RWPE1 (cell line): ENCODE measurements at regions not wholly inside any gene's neighbourhood (a gene's known extent, or its start where the extent isn't known, plus 50 kb on each side); places are given as distances from the start of the nearest gene placed in this dataset.

Experiments used
- CTCF ChIA-PET: fragments of 350-600 bp; sonication (Branson Sonifier 250); formaldehyde crosslinking; extraction: SDS; loops from one replicate; lab custom pipeline; 2021; lab: Yijun Ruan, JAX
- POLR2A ChIA-PET: fragments of 400-600 bp; formaldehyde crosslinking; extraction: SDS; loops from one replicate; lab custom pipeline; 2020; ENCODE audit warnings: antibody characterized with exemption; ENCODE audit not compliant: low non-redundant PET; lab: Yijun Ruan, JAX
- DNase-seq: peaks from one replicate; pipeline ENCODE4 v3.0.0; 2012; ENCODE audit warnings: low spot score
- H3K27ac ChIP-seq: fragments of 450-650 bp; 2 replicates; pipeline ENCODE4 v1.5.1; 2017
- TF ChIP-seq, protein P1 (sequence below): fragments of 450-650 bp; conservative IDR thresholded peaks from 2 replicates; pipeline ENCODE4 v1.5.1; 2017; ENCODE audit warnings: low read depth, mild to moderate bottlenecking

DNA sequence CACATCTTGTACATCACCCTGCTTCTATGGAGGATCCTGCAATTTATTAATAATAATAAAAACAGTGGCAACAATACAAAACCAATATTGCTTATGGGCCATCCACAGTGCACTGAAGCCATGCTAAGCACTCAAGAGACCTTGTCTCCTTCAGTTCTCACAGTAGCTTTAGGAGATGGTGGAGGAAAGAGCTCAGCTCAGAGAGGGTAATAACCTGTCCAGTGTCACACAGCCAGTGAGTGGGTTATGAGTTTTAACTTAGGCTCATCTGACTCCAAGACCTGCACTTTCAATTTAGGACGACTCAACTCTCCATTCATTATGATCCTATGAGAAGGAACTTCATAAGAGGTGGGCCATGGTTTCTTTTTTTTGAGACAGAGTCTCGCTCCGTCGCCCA, 347.6 kb upstream of the RUNX1 start:
- TF ChIP-seq, protein P1, sequence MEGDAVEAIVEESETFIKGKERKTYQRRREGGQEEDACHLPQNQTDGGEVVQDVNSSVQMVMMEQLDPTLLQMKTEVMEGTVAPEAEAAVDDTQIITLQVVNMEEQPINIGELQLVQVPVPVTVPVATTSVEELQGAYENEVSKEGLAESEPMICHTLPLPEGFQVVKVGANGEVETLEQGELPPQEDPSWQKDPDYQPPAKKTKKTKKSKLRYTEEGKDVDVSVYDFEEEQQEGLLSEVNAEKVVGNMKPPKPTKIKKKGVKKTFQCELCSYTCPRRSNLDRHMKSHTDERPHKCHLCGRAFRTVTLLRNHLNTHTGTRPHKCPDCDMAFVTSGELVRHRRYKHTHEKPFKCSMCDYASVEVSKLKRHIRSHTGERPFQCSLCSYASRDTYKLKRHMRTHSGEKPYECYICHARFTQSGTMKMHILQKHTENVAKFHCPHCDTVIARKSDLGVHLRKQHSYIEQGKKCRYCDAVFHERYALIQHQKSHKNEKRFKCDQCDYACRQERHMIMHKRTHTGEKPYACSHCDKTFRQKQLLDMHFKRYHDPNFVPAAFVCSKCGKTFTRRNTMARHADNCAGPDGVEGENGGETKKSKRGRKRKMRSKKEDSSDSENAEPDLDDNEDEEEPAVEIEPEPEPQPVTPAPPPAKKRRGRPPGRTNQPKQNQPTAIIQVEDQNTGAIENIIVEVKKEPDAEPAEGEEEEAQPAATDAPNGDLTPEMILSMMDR = no peak
- H3K27ac ChIP-seq = no peak overlapping the region
- CTCF ChIA-PET = interaction anchor here (0.7 to 1.5 kb wide), 2 partner anchors 431 to 507 kb away, joined by 3 to 6 read pairs; no protein-coding TSS in a partner anchor
- DNase-seq = no peak
- POLR2A ChIA-PET = no interaction called here

DNA sequence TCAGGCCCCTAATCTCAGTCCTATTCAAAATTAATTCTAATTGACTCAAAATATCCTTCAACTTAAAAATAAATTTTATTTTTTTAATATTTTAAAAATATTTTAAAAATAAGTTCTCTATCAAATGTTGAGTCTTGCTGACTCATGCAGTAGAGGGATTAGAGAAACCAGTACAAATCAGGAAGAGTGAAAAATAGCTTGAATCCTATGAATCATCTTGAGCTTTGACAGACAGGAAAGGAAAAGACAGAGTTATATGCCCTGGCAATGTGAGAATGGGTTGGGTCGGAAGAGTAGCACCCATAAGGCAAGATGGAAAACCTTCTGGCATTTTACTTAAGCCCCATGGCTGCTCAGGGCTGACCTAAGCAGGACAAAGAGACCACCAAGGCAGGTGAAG, 346.6 kb upstream of the RUNX1 start:
- peak overlapping the region; percentile 78 for H3K27ac ChIP-seq
- DNase-seq = peak; percentile 65
- CTCF ChIA-PET = interaction anchor here (1.5 kb wide), 1 partner anchor 506 kb away, joined by 6 read pairs; no protein-coding TSS in a partner anchor
- TF ChIP-seq, protein P1 = no peak
- POLR2A ChIA-PET = no interaction called here

DNA sequence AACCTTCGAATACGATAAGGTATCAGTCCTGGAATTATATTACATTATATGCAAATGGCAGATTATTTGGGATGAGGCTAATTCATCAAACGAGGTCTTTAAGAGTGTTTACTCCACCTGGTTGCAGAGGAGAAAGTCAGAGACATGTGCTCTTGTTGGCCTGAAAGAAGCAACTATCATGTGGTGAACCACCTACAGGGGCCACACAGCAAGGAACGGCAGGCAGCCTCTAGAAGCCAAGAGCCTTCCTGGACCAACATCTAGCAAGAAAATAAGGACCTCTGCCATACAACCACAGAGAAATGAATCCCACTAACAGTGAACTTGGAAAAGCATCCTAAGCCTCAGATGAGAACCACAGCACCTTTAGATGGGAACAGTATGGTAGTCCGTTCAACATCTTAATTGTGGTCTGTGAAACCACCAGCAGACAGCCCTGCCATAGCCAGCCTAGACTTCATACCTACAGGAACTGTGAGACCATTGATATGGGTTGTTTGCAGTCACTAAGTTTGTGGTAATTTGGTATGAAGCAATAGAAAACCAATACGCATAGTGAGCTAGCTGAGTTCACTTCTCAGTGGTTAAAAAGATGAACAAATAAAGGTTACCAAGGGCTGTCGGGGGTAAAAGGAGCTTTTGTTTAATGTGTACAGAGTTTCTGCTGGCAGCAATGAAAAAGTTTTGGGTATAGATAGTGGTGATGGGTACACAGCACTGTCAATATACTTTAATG, 345.7 kb upstream of the RUNX1 start:
- TF ChIP-seq, protein P1 = no peak
- POLR2A ChIA-PET = no interaction called here
- CTCF ChIA-PET = no interaction called here
- no peak overlapping the region for H3K27ac ChIP-seq
- DNase-seq = no peak

DNA sequence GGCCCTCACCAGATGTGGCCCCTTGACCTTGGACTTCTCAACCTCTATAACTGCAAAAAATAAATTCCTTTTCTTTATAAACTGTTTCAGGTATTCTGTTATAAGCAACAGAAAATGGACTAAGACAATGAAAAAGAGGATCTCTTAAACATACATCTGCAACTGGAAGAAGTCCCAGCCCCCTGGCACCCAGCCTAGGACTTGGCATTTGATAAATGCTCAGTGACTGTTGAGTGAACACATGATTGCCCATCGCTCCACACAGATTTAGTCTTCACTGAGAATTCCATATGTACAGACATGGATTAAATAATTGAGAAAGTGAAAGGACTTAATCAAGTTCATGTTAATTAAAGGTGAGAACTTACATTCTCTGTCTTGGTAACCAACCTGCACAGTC, 344.9 kb upstream of the RUNX1 start:
- H3K27ac ChIP-seq = no peak overlapping the region
- ChIA-PET CTCF (no interaction called here), POLR2A (no interaction called here)
- no peak for DNase-seq
- TF ChIP-seq, protein P1 = no peak

DNA sequence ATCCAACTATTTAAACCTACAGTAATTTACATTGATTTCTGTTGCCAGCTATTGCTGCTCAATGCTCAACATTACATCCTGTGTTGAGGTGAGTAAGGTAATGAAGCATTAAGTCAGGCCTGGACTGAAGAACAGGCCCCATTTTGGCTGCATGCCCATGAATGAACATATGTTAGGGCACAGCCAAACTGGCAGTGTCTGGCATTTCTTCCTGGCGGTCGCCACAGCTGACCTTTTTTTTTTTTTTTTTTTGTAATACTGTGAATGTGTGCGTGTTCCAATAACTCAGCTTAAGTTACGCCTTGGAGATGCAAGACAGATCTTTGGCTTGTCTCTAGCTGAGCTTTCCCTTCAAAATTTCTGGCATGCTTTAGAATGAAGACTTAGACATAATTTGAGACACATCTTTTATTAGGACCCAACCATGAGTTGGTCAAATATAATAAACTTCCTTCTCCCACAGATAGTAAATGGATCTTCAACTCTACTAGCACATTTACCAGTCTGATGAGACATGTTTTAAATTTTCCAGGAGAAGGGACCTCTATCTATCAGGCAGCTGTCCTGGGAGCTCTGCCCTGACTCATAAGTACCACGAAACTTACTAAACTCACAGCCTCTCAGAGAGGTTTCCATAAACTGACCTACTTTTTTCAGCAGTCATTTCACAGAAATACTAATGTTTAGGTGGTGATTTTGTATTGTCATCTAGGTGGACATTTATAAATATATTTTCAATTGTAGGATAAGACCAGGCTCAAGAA, 341.1 kb upstream of the RUNX1 start:
- POLR2A ChIA-PET = interaction anchor here (0.5 kb wide), 1 partner anchor 8 kb away, joined by 3 read pairs; no protein-coding TSS in a partner anchor
- DNase-seq = peak; percentile 70
- TF ChIP-seq, protein P1 = no peak
- no peak overlapping the region; the same call in 1 of the 2 replicates for H3K27ac ChIP-seq
- CTCF ChIA-PET = interaction anchor here (0.6 to 0.9 kb wide), 3 partner anchors 158 to 630 kb away, joined by 3 read pairs; no protein-coding TSS in a partner anchor

DNA sequence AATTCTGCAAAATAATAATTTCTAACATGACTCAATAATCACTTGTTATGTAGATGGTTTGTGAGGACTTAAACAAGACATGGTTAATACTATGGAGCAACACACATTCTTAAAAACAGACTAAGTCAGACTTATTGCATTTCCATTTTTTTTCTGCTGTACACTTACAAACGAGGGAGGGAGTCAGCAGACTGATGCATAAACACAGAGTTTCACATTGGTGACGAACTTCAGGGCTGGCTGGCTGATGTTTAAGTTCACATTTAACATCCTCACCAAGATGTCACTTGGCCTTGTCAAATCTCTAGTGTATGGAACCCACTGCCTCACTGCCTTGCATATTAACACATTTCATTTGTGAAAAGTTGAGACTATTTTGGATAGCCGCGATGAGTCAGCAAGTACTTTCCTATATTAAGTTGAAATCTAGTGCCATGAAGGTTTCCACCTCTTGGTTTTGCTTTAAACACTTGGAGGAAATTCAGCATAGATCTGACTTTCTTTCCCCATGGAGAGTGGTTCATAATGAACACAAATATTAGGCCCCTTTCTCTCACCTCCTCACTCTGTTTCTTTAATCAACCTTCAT, 337.5 kb upstream of the RUNX1 start:
- CTCF ChIA-PET = no interaction called here
- POLR2A ChIA-PET = no interaction called here
- H3K27ac ChIP-seq = no peak overlapping the region

More for the DNA sequence above, 337.5 kb upstream of the RUNX1 start:
- TF ChIP-seq, protein P1 = no peak
- no peak for DNase-seq
